GM19324 (cell line): ENCODE measurements at regions not wholly inside any gene's neighbourhood (a gene's known extent, or its start where the extent isn't known, plus 50 kb on each side); places are given as distances from the start of the nearest gene placed in this dataset.

Experiments
- ATAC-seq: cut with Tn5 transposase; IDR thresholded peaks from one replicate; pipeline ENCODE4 v1.9.1; 2021; ENCODE audit warnings: mild to moderate bottlenecking, moderate library complexity; ENCODE audit not compliant: unreplicated experiment, low FRiP score

DNA sequence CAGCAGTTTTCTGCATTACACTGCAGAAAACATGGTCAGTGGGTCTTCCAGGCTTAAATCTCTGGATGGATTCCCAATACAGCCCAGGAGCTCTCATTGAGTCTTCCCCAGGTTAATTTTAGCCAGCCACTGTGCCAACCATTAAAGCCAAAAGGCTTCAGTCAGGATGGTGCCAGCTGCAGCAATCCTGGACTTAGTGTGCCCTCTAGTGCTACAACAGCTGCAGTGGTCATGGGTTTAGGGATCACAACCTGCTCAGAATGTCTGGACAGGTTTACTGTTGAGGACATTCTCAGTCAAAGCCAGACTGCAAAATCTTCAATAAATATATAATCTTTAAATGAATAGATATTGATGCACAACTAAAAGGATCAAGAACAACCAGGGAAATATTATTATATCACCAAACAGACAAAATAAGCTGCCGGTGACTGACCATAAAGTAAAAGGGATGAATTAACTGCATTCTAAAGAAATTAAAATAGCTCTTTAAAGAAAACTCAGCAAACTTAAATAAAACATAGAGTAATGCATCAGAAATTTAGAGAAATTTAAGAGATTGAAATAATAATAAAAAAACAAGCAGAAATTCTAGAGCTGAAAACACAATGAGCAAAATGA is 639.9 kb downstream of the SPOCK3 start:
- ATAC-seq, result no peak

GRCh38 chr4:166600264-166600663 is 634.0 kb downstream of the SPOCK3 start:
- ATAC-seq, result no peak

- ATAC-seq, result no peak
Observed at GRCh38 chr4:166602068-166602467, 632.2 kb downstream of the SPOCK3 start.

- ATAC-seq, result no peak
Observed at GRCh38 chr4:166622425-166622977, 611.8 kb downstream of the SPOCK3 start.

DNA sequence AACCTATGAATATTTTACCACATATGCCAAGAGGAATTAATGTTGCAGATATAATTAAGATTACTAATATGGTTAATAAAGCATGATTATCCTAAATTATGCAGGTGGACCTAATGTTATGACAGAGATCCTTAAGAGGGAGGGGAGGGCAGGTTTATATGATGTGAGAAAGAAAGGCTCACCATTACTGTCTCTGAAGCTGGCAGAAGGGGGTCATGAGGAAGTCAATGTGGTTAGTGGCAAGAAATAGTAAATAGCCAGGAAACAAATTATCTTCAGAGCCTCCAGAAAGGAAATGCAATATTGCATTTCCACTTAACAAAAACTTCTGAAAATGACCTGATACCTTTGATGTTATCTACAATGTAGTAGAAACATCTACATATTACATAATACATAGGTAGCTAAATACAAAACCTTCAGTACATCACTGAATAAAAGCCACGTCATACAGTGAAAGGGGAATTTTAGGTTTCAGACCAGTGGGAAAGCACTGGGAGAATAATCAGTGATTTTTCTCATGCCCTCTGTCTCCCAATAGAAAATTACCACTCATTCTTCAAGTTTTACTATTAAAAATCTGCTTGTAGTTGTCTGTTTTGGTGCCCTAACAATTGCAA is 609.2 kb downstream of the SPOCK3 start:
- no peak for ATAC-seq

DNA sequence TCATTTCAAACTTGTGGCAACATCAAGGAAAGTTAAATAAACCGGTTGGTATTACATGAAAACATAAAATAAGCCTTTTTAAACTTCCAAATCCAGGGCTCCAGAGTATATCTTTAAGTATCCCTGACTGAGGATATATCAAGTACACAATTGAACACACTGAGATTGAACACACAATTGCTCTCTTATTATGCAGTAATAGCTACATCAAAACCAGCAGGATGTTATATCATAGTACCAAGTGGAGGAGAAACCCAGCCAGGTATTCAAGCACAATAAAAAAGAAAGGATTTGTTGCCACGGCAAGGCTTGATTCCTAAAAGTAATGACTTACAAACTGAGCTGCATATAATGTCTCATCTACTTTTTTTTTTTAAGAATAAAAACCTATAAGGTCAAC is 605.8 kb downstream of the SPOCK3 start:
- ATAC-seq, result no peak

DNA sequence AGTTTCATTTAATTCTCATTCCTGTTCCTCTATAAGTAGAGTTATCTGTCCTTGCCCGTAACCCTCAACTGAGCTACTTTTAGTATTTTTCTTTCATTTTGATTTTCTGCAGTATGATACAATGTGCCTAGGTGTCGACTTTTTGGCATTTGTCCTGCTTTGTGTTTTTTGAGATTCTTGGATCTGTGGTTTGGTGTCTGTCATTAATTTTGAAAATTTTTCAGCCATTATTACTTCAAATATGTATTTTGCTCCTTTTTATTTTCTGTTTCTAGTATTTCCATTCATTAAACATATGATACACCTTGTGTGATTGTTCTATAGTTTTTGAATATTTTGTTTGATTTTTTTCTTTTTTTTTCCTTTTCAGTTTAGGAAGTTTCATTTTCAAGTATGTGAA is 598.9 kb downstream of the SPOCK3 start:
- no peak for ATAC-seq

GRCh38 chr4:166637816-166638215 is 596.5 kb downstream of the SPOCK3 start:
- ATAC-seq, result no peak

DNA sequence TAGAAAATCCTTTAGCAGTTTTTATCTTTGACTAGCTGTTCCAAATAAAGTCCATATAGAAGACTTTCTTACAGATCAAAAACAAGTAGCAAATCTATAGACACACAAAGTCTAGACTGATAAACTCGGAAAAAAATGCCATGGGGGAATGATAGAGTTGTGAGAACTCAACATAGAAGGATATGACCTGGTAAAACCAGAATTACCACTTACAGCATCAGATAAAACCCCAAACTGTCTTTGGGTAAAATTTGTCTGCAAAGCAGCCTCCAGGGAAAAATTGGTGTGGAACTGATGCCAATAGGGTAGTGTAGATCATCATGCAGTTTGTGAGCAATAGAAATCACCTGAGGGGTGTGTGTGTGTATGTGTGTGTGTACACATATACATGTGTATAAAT is 579.1 kb downstream of the SPOCK3 start:
- no peak for ATAC-seq

GRCh38 chr4:166655705-166656104 is 578.6 kb downstream of the SPOCK3 start:
- ATAC-seq, result no peak

GRCh38 chr4:166657261-166657660 is 577.0 kb downstream of the SPOCK3 start:
- ATAC-seq, result no peak

- ATAC-seq, result no peak
Observed at GRCh38 chr4:166658585-166658984, 575.7 kb downstream of the SPOCK3 start.

DNA sequence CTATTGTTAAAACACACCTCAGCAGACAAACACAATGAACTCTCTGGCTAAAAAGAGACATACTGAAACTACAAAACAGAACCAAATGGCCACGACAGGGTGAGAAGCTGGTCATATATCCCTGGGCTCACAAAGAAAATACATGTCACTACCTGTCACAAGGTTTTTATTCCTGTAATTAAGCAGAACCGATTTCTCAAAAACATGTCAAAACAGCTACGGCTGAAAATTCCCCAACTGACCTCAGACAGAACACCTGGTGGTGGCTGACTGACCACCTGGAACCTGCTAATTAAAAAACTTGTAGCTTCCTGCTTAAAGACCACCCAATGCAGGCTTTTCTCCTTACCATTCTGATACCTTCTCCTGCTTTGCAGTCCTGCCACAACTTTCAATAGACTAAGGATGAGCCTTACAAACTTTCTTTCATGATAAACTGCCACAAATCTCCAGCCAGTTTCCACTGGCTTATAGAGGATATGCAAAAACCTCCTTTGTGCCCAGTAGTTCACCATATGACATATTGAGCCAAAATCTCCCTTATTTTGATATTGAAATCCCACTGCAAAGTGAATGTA is 571.9 kb downstream of the SPOCK3 start:
- peak; percentile 79 for ATAC-seq

DNA sequence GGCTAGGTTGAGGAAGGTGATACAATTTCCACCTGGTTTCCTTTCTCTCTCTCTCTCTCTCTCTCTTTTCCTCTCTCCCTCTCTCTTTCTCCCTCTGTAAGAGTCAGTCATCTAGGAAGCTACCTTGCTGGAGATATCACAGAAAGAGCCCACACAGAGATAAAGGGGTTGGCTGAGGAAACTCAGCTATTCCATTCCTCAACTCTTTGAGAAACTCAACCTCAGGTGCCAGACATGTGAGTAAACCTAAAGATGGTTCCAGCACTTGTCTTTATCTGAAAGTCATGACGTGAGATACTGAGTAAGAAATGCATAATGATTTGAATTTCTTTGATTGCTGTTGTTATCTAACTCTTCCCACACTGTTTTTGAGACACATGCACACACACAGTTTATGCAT is 564.0 kb downstream of the SPOCK3 start:
- no peak for ATAC-seq

GRCh38 chr4:166673911-166674310 is 560.4 kb downstream of the SPOCK3 start:
- ATAC-seq, result no peak

- no peak for ATAC-seq
Observed at GRCh38 chr4:166675411-166675810, 558.9 kb downstream of the SPOCK3 start.

- ATAC-seq, result no peak
Observed at GRCh38 chr4:166680796-166681195, 553.5 kb downstream of the SPOCK3 start.

DNA sequence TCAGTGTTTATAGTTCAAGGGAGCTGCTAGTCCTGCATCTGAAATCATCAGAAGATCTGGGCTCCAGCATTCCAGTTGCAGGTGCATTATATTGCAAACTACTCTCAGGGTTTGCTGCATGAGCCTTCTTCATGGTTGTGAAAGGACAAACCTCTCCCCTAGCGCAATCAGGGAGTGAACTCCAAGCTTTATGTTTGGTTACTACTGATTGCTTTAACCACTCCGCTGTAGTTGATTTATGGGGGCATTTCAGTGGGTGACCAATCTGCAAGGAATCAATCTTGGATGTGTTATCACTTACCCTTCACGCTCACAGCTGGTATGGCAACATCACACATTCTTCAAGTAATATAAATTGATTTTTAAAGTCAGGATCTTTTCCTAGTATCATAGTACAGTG is 552.1 kb downstream of the SPOCK3 start:
- no peak for ATAC-seq
